OCI-LY7 (cell line): ENCODE measurements at regions not wholly inside any gene's neighbourhood (a gene's known extent, or its start where the extent isn't known, plus 50 kb on each side); places are given as distances from the start of the nearest gene placed in this dataset.
"Not testable (repeated sequence)": the region's sequence is repeated elsewhere in the genome, so short reads cannot be mapped to it uniquely, and the experiment has no call there.

Experiments used
- EZH2phosphoT487 ChIP-seq: fragments of 200-600 bp; sonication (generic); IDR thresholded peaks from 2 replicates; pipeline ENCODE4 v1.6.1; 2018; ENCODE audit warnings: low read depth, borderline replicate concordance, mild to moderate bottlenecking, mixed run types, antibody characterized with exemption, low read length, moderate library complexity, mixed read lengths
- TF ChIP-seq, protein P1 (sequence below): fragments of 200-600 bp; sonication (generic); conservative IDR thresholded peaks from 2 replicates; pipeline ENCODE4 v1.5.1; 2014; ENCODE audit warnings: mild to moderate bottlenecking, antibody characterized with exemption, low read length, moderate library complexity, mixed read lengths

DNA sequence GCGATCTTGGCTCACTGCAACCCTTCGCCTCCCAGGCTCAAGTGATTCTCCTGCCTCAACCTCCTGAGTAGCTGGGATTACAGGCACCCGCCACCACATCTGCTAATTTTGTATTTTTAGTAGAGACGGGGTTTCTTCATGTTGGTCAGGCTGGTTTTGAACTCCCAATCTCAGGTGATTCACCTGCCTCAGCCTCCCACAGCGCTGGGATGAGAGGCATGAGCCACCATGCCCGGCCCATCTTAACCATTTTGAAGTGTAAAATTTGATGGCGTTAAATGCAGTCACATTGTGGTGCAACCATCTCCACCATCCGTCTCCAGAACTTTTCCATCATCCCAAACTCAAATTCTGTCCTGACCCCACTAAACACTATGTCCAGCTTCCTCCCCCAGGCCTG, 61.8 kb upstream of the METTL9 start:
- TF ChIP-seq, protein P1, sequence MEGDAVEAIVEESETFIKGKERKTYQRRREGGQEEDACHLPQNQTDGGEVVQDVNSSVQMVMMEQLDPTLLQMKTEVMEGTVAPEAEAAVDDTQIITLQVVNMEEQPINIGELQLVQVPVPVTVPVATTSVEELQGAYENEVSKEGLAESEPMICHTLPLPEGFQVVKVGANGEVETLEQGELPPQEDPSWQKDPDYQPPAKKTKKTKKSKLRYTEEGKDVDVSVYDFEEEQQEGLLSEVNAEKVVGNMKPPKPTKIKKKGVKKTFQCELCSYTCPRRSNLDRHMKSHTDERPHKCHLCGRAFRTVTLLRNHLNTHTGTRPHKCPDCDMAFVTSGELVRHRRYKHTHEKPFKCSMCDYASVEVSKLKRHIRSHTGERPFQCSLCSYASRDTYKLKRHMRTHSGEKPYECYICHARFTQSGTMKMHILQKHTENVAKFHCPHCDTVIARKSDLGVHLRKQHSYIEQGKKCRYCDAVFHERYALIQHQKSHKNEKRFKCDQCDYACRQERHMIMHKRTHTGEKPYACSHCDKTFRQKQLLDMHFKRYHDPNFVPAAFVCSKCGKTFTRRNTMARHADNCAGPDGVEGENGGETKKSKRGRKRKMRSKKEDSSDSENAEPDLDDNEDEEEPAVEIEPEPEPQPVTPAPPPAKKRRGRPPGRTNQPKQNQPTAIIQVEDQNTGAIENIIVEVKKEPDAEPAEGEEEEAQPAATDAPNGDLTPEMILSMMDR, result not testable (repeated sequence)
- not testable (repeated sequence) for TF ChIP-seq EZH2phosphoT487
